ENCODE measurements at regions not wholly inside any gene's neighbourhood (a gene's known extent, or its start where the extent isn't known, plus 50 kb on each side); places are given as distances from the start of the nearest gene placed in this dataset.

DNA sequence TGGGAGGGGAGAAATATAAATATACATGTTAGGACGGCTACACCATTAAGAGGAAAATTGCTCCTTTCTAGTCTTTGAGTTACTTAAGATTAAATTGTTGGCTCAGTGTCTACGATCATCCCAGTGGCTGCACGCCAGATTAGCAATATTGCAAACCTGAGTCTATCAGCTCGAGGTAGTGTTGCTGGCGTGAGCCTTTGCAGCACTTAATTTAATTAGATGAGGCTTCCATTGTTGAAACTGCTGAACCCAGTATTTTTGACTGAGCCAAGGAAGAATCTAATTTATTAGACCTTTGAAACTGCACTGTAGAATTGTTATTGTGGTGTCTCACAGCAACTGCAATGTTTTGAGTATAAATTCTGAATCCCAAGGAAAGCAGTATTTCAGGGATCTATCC, 782.4 kb upstream of the ROBO1 start:
- 22 to 46% methylated on average over 5 of the region's 5 CpGs for WGBS, 2 donors (ENCODE audit: low coverage in 1 of 2)
- Histone ChIP-seq H3K4me3 (no peak overlapping the region), H3K27ac (no peak overlapping the region), H3K9me3 (no peaks in the 10 kb centered on the region), H3K36me3 (no peaks in the 10 kb centered on the region), H3K27me3 (no peaks in the 10 kb centered on the region), H3K4me1 (no peaks in the 10 kb centered on the region)
- ATAC-seq: no peak
- TF ChIP-seq EP300 (IDR thresholded peaks at IDR 0.05): no peak
- TF ChIP-seq POLR2AphosphoS5 (IDR thresholded peaks at IDR 0.05): no peak
- no peak for TF ChIP-seq POLR2A (IDR thresholded peaks at IDR 0.05)
- TF ChIP-seq, protein P1, sequence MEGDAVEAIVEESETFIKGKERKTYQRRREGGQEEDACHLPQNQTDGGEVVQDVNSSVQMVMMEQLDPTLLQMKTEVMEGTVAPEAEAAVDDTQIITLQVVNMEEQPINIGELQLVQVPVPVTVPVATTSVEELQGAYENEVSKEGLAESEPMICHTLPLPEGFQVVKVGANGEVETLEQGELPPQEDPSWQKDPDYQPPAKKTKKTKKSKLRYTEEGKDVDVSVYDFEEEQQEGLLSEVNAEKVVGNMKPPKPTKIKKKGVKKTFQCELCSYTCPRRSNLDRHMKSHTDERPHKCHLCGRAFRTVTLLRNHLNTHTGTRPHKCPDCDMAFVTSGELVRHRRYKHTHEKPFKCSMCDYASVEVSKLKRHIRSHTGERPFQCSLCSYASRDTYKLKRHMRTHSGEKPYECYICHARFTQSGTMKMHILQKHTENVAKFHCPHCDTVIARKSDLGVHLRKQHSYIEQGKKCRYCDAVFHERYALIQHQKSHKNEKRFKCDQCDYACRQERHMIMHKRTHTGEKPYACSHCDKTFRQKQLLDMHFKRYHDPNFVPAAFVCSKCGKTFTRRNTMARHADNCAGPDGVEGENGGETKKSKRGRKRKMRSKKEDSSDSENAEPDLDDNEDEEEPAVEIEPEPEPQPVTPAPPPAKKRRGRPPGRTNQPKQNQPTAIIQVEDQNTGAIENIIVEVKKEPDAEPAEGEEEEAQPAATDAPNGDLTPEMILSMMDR (IDR thresholded peaks at IDR 0.05): no peak

DNA sequence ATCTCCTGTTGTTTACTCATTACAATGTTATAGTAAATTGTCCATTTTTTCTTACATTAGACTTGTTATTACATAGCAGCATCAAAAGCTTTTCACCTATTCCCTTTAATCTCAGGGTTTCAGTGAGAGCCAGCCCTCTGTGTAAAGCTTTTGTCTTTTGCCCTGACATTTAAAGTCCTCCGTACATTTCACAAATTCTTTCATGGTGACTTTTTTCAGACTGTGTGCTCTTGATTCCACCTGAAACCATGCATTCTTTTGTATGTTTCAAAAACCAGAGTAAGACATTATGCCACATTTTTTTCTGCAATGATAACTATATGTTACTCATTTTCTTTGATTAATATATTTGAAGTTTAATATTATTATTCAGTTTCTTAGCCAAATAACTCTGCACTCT, 781.4 kb upstream of the ROBO1 start:
- Histone ChIP-seq H3K4me1 (no peaks in the 10 kb centered on the region), H3K36me3 (no peaks in the 10 kb centered on the region), H3K4me3 (no peak overlapping the region), H3K9me3 (no peaks in the 10 kb centered on the region), H3K27me3 (no peaks in the 10 kb centered on the region), H3K27ac (no peak overlapping the region)
- no peak for ATAC-seq
- 33 to 50% methylated on average over 1 of the region's 1 CpG for WGBS, 2 donors (ENCODE audit: low coverage in 1 of 2)
- no peak for TF ChIP-seq POLR2AphosphoS5 (IDR thresholded peaks at IDR 0.05)
- TF ChIP-seq, protein P1 (IDR thresholded peaks at IDR 0.05): no peak
- TF ChIP-seq POLR2A (IDR thresholded peaks at IDR 0.05): no peak
- TF ChIP-seq EP300 (IDR thresholded peaks at IDR 0.05): no peak

DNA sequence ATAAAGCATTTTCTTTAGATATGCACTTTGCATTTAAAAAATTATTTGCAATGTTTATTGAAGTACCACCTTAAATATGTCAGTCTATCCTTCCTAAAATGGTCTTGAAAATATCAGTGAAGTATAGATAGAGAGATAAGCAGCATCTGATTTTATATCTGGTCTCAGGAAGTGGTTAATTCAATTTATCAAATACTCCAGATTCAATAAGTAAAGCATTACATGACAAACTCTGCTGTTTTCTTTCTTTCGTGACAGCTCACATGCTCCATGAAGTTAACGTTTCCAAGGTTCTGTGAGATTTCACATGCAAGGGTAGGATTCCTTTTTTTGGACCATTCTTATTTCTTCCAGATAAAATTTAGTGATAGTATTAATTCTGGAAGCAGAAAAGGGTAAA, 775.4 kb upstream of the ROBO1 start:
- no peak overlapping the region for H3K27ac ChIP-seq
- ATAC-seq: no peak
- peaks cover 0 to 4% (median 0%) of the 10 kb centered on the region in 3 donors for H3K9me3 ChIP-seq
- TF ChIP-seq, protein P1 (IDR thresholded peaks at IDR 0.05): no peak
- TF ChIP-seq POLR2A (IDR thresholded peaks at IDR 0.05) (no peak), EP300 (IDR thresholded peaks at IDR 0.05) (no peak), POLR2AphosphoS5 (IDR thresholded peaks at IDR 0.05) (no peak)
- no peaks in the 10 kb centered on the region for H3K36me3 ChIP-seq
- no peak overlapping the region for H3K4me3 ChIP-seq
- H3K4me1 ChIP-seq: no peaks in the 10 kb centered on the region
- WGBS, 2 donors (ENCODE audit: low coverage in 1 of 2): 47 to 62% methylated on average over 2 of the region's 2 CpGs
- no peaks in the 10 kb centered on the region for H3K27me3 ChIP-seq

DNA sequence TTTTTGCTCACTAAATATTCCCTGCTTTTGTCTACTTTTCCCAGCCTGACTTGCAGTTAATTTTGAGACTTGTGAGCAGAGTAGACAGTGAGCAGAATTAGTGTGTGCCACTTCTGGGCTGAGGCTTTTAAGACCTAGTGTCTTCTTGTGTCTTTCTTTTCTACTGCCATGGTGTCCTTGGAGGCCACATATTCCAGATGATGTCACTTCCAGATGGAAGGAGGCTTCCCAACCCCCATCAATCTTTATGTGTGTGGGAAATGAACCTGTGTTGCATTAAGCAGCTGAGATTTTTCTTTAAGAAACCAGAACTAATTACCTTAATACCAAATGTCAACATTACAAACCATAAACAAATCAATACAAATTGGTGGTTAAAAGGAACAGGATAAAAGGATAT, 774.7 kb upstream of the ROBO1 start:
- TF ChIP-seq, protein P1 (IDR thresholded peaks at IDR 0.05): no peak
- TF ChIP-seq POLR2AphosphoS5 (IDR thresholded peaks at IDR 0.05): no peak
- TF ChIP-seq EP300 (IDR thresholded peaks at IDR 0.05): no peak
- TF ChIP-seq POLR2A (IDR thresholded peaks at IDR 0.05): no peak
- H3K27ac ChIP-seq: no peak overlapping the region
- ATAC-seq: no peak
- H3K27me3 ChIP-seq: no peaks in the 10 kb centered on the region
- no peak overlapping the region for H3K4me3 ChIP-seq
- no peaks in the 10 kb centered on the region for H3K4me1 ChIP-seq
- peaks cover 0 to 4% (median 0%) of the 10 kb centered on the region in 3 donors for H3K9me3 ChIP-seq
- no peaks in the 10 kb centered on the region for H3K36me3 ChIP-seq

DNA sequence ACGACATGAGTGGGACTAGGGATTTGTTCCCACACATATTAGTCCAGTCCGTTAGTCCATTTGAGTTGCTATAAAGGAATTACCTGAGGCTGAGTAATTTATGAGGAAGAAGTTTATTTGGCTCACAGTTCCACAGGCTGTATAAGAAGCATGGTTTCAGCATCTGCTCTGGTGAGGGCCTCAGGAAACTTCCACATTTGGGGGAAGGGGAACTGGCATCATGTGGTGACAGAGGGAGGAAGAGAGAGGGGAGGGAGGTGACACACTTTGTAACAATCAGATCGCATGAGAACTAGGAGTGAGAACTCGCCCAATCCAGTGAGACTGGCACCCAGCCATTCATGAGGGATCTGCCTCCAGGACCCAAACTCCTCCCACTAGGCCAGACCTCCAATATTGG, 769.9 kb upstream of the ROBO1 start:
- no peaks in the 10 kb centered on the region for H3K27me3 ChIP-seq
- ATAC-seq: no peak
- no peak overlapping the region for H3K4me3 ChIP-seq
- WGBS, 2 donors (ENCODE audit: low coverage in 1 of 2): 57 to 73% methylated on average over 2 to 4 of the region's 4 CpGs
- no peaks in the 10 kb centered on the region for H3K36me3 ChIP-seq
- TF ChIP-seq POLR2AphosphoS5 (IDR thresholded peaks at IDR 0.05) (no peak), EP300 (IDR thresholded peaks at IDR 0.05) (no peak), POLR2A (IDR thresholded peaks at IDR 0.05) (no peak)
- TF ChIP-seq, protein P1 (IDR thresholded peaks at IDR 0.05): no peak
- peaks cover 0 to 13% (median 0%) of the 10 kb centered on the region in 3 donors for H3K9me3 ChIP-seq
- no peak overlapping the region for H3K27ac ChIP-seq
- H3K4me1 ChIP-seq: no peaks in the 10 kb centered on the region

Measured in gastroesophageal sphincter (tissue), 4 donors.